T-helper 2 cell treated with Interferon-gamma antibody and Interleukin-4, amounts not matched to agents 5 μg/mL and 100 μg/mL, for 36 hours (primary cell): ENCODE measurements at regions not wholly inside any gene's neighbourhood (a gene's known extent, or its start where the extent isn't known, plus 50 kb on each side); places are given as distances from the start of the nearest gene placed in this dataset.
"Not testable (repeated sequence)": the region's sequence is repeated elsewhere in the genome, so short reads cannot be mapped to it uniquely, and the experiment has no call there.

ENCODE experiments used
- DNase-seq: peaks from one replicate; pipeline ENCODE4 v3.0.0; 2021; ENCODE audit warnings: low spot score
- H3K27ac Mint-ChIP-seq: one replicate; pipeline ENCODE4 v1.8.0; 2021; ENCODE audit warnings: mild to moderate bottlenecking, mixed read lengths
- H3K27me3 Mint-ChIP-seq: one replicate; pipeline ENCODE4 v1.8.0; 2021; ENCODE audit warnings: low read depth, mixed read lengths
- H3K36me3 Mint-ChIP-seq: one replicate; pipeline ENCODE4 v1.8.0; 2021; ENCODE audit warnings: low read depth, mixed read lengths
- H3K4me1 Mint-ChIP-seq: one replicate; pipeline ENCODE4 v1.8.0; 2021; ENCODE audit warnings: low read depth, mixed read lengths
- H3K4me3 Mint-ChIP-seq: one replicate; pipeline ENCODE4 v1.8.0; 2022; ENCODE audit warnings: mild to moderate bottlenecking, moderate library complexity, mixed read lengths
- H3K9me3 Mint-ChIP-seq: one replicate; pipeline ENCODE4 v1.8.0; 2021; ENCODE audit warnings: mixed read lengths

DNA sequence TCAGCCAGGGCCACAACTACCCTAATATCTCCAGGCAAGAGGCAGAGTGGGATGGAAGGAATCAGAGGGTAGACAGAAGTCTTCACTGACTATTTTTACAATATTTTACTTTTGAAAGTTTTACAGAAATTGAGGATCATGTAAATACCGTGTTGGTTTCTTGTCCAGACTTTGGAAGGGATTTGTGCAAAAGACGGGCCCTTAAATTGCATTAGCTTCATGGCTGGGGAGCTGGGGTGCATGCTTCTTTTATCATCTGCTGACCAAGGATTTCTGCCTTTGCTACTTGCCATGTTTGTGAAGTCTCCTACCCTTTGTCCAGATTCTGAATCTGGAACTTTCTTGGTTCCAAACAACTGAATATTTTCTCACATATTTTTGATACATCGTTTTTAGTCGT is 107.7 kb upstream of the GRIN3A start:
- Mint-ChIP-seq H3K36me3 (no peaks in the 10 kb centered on the region), H3K4me1 (no peaks in the 10 kb centered on the region), H3K27me3 (no peaks in the 10 kb centered on the region), H3K27ac (no peak overlapping the region), H3K4me3 (no peak overlapping the region), H3K9me3 (no peaks in the 10 kb centered on the region)
- no peak for DNase-seq

DNA sequence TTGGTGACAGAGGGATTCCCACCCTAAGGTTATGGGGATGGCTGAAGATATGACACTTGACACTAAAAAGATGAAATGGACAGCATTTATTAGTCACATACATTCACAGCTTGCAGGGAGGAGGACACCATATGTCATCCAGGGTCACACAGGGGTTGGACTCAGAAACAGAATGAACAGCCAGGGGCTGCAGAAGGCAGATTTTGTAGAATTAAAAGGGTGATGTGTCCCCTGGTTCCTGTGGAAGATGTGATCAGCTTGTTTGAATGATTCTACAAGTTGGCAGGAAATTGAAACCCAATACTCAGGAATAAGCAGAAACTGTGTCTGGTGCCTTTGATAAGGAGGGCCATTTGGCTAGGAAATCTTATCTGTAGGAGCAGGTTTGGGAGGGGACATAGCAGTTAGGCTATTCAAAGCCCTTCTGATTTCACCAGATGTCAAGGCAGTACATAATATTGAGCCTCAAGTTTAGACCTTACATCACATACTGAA is 102.3 kb upstream of the GRIN3A start:
- H3K27me3 Mint-ChIP-seq, result no peaks in the 10 kb centered on the region
- DNase-seq, result no peak
- no peak overlapping the region for H3K4me3 Mint-ChIP-seq
- no peaks in the 10 kb centered on the region for H3K4me1 Mint-ChIP-seq
- no peak overlapping the region for H3K27ac Mint-ChIP-seq
- no peaks in the 10 kb centered on the region for H3K36me3 Mint-ChIP-seq
- H3K9me3 Mint-ChIP-seq, result no peaks in the 10 kb centered on the region

DNA sequence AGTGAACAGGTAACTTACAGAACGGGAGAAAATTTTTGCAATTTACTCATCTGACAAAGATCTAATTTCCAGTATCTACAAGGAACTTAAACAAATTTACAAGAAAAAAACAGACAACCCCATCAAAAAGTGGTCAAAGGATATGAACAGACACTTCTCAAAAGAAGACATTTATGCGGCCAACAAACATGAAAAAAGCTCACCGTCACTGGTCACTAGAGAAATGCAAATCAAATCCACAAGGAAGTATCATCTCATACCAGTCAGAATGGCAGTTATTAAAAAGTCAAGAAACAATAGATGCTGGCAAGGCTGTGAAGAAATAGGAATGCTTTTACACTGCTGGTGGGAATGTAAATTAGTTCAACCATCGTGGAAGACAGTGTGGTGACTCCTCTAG is 100.5 kb upstream of the GRIN3A start:
- not testable (repeated sequence) for DNase-seq, H3K4me3 Mint-ChIP-seq, H3K9me3 Mint-ChIP-seq, H3K4me1 Mint-ChIP-seq, H3K27me3 Mint-ChIP-seq, H3K36me3 Mint-ChIP-seq, H3K27ac Mint-ChIP-seq

DNA sequence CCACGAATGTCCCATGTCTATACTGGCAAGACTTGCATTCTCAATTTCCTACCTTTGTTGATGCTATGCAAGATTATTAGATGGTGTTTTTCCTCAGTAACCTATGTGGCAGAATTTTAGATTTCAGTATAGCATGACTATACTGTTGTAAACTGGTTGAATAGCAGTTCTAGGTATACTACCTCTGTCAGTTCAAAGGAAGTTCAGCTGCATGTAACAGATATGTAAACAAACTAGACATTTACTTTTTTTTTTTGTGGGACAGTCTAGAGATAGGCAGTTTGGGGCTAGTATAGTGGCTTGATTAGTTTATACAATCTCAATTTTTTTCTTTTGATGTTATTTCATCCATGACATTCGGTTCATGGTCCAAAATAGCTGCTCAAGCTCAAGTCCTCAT is 97.6 kb upstream of the GRIN3A start:
- H3K27ac Mint-ChIP-seq, result no peak overlapping the region
- no peaks in the 10 kb centered on the region for H3K36me3 Mint-ChIP-seq
- H3K27me3 Mint-ChIP-seq, result no peaks in the 10 kb centered on the region
- H3K4me1 Mint-ChIP-seq, result no peaks in the 10 kb centered on the region
- H3K9me3 Mint-ChIP-seq, result no peaks in the 10 kb centered on the region
- no peak overlapping the region for H3K4me3 Mint-ChIP-seq
- no peak for DNase-seq

DNA sequence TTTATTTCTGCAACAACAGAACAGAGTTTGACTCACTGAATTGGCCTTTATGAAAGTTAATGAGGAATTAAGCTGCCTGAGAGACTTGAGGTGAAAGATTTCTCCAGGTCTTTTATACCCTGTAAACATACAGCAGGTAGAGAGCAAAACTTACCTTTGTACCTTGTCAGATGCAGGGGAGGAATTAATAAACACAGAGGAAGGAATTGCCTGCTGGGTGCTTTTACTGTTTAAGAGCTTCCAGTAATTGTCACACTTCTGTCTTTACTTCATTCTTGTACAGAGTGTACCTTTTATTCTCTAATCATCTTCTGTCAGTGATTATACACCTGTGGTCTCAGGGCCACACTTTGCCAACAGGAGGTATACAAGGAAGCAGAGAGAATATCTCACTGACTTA is 94.0 kb upstream of the GRIN3A start:
- DNase-seq, result no peak
- Mint-ChIP-seq H3K27me3 (no peaks in the 10 kb centered on the region), H3K36me3 (no peaks in the 10 kb centered on the region), H3K9me3 (no peaks in the 10 kb centered on the region), H3K27ac (no peak overlapping the region), H3K4me3 (no peak overlapping the region), H3K4me1 (no peaks in the 10 kb centered on the region)

DNA sequence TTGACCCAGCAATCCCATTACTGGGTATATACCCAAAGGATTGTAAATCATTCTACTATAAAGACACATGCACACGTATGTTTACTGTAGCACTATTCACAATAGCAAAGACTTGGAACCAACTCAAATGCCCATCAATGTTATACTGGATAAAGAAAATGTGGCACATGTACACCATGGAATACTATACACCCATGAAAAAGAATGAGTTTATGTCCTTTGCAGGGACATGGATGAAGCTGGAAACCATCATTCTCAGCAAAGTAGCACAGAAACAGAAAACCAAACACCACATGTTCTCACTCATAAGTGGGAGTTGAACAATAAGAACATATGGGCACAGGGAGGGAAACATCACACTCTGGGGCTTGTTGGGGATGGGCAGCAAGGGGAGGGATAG is 83.0 kb upstream of the GRIN3A start:
- not testable (repeated sequence) for H3K36me3 Mint-ChIP-seq, H3K27me3 Mint-ChIP-seq, H3K4me1 Mint-ChIP-seq, H3K27ac Mint-ChIP-seq, H3K9me3 Mint-ChIP-seq, H3K4me3 Mint-ChIP-seq, DNase-seq

DNA sequence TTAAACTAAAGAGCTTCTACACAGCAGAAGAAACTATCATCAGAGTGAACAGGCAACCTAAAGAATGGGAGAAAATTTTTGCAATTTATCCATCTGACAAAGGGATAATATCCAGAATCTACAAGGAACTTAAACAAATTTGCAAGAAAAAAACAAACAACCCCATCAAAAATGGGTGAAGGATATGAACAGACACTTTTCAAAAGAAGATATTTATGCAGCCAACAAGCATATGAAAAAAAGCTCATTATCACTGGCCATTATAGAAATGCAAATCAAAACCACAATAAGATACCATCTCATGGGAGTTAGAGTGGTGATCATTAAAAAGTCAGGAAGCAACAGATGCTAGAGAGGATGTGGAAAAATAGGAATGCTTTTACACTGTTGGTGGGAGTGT is 82.5 kb upstream of the GRIN3A start:
- H3K9me3 Mint-ChIP-seq, DNase-seq, H3K4me3 Mint-ChIP-seq, H3K36me3 Mint-ChIP-seq, H3K27ac Mint-ChIP-seq, H3K4me1 Mint-ChIP-seq, H3K27me3 Mint-ChIP-seq: not testable (repeated sequence)

DNA sequence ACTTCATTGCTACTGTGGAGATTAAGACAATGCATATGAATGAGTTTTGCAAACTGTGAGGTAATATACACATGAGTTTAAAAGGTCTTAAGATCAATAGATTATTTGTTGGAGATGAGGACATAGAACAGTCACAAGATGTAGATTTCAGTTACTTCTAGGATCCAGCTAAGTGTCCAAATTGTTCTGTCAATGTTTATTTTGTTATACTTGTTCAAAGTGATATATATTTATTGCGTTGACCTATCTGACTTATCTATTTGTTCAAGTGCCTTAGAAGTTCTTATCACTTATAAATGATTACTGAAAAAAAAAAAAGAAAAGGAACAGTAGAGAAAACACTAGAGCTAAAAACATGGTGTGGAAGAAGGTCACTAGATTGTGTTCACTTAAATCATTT is 75.6 kb upstream of the GRIN3A start:
- Mint-ChIP-seq H3K27ac (no peak overlapping the region), H3K4me3 (no peak overlapping the region), H3K27me3 (no peaks in the 10 kb centered on the region), H3K4me1 (no peaks in the 10 kb centered on the region), H3K9me3 (no peaks in the 10 kb centered on the region), H3K36me3 (no peaks in the 10 kb centered on the region)
- no peak for DNase-seq

DNA sequence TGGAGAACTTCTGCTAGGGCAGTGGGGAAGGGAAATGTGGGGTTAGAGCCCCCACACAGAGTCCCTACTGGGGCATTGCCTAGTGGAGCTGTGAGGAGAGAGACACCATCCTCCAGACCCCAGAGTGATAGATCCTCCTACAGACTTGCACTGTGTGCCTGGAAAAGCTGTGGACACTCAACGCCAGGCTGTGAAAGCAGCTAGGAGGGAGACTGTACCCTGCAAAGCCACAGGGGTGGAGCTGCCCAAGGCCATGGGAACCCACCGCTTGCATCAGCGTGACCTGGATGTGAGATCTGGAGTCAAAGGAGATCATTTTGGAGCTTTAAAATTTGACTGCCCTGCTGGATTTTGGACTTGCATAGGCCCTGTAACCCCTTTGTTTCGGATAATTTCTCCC is 69.4 kb upstream of the GRIN3A start:
- H3K4me3 Mint-ChIP-seq, H3K9me3 Mint-ChIP-seq, H3K4me1 Mint-ChIP-seq, H3K27me3 Mint-ChIP-seq, DNase-seq, H3K27ac Mint-ChIP-seq, H3K36me3 Mint-ChIP-seq: not testable (repeated sequence)

DNA sequence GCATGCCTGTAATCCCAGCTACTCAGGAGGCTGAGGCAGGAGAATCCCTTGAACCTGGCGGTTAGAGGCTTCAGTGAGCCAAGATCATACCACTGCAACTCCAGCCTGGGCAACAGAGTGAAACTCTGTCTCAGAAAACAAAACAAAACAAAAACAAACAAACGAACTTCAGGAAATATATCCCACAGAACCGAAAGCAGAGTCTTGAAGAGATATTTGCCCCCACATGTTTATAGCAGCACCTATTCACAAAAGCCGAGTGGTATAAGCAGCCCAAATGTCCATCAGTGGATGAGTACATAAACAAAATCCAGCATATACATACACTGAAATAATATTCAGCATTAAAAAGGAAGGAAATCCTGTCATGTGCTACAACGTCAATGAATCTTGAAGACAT is 57.6 kb upstream of the GRIN3A start:
- DNase-seq, result no peak
- Mint-ChIP-seq H3K36me3 (no peaks in the 10 kb centered on the region), H3K27ac (no peak overlapping the region), H3K4me1 (no peaks in the 10 kb centered on the region), H3K27me3 (no peaks in the 10 kb centered on the region), H3K4me3 (no peak overlapping the region), H3K9me3 (no peaks in the 10 kb centered on the region)

DNA sequence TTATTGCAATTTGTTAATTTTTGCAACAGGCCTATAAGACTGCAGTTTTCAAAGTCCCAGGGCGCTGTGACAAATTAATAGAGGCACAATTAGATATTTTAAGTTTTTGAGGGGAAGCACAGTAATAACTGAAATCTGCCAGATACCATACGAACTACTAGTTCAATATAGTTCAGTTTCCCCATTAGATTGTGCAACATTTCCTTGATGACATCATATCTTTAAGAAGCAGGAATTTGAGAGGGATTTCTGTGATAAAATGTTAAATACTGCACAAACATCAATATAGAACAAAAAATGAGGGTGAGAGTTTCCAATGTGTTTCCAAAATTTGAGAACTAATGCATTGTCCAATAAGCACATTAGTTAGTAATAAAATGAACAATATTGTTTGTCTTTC is 56.7 kb upstream of the GRIN3A start:
- H3K9me3 Mint-ChIP-seq, result no peaks in the 10 kb centered on the region
- no peak overlapping the region for H3K4me3 Mint-ChIP-seq
- DNase-seq, result no peak
- H3K36me3 Mint-ChIP-seq, result no peaks in the 10 kb centered on the region
- no peaks in the 10 kb centered on the region for H3K4me1 Mint-ChIP-seq
- no peak overlapping the region for H3K27ac Mint-ChIP-seq
- H3K27me3 Mint-ChIP-seq, result no peaks in the 10 kb centered on the region

DNA sequence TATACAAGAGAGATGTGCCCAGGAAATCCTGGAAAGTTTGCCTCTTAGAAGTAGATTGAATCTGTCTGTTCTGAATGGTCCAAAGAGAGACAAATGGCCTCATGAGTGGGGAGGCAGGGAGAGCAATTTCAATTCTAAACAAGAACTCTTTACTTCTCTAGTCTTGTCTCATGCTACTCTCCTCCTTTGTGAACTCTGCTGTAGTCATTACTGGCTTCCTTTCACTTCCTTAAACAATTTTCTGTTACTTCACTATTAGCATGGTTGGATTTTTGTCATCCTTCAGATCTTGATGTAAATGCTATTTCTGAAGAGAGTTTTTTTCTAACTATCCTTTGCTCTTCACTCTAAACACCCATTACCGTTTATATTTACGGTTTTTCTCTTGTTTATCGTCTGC is 54.0 kb upstream of the GRIN3A start:
- no peak for DNase-seq
- H3K27me3 Mint-ChIP-seq, result no peaks in the 10 kb centered on the region
- H3K27ac Mint-ChIP-seq, result no peak overlapping the region
- H3K36me3 Mint-ChIP-seq, result no peaks in the 10 kb centered on the region
- H3K4me1 Mint-ChIP-seq, result no peaks in the 10 kb centered on the region
- H3K9me3 Mint-ChIP-seq, result no peaks in the 10 kb centered on the region
- no peak overlapping the region for H3K4me3 Mint-ChIP-seq

DNA sequence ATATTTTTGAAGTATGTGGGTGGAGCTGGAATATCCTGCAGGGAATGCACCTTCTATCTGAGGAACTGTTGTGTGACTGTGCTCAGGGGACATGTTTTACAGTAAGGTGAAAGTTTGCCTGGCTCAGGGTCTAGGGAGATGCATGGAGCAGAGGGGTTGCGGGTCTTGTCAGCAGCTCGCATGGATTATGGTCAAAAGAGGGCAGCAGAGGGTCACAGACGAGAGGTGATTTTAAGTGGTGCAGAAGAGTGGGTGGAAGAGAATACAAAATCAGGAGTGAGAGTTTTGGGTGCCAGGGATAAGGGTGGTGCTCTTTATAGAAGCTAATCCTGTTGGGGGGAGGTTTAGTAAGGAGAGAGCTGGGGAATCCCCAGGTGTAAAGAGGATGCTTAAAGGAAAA is 53.5 kb upstream of the GRIN3A start:
- Mint-ChIP-seq H3K27me3 (no peaks in the 10 kb centered on the region), H3K4me3 (no peak overlapping the region), H3K4me1 (no peaks in the 10 kb centered on the region), H3K36me3 (no peaks in the 10 kb centered on the region), H3K27ac (no peak overlapping the region), H3K9me3 (no peaks in the 10 kb centered on the region)
- DNase-seq, result no peak

DNA sequence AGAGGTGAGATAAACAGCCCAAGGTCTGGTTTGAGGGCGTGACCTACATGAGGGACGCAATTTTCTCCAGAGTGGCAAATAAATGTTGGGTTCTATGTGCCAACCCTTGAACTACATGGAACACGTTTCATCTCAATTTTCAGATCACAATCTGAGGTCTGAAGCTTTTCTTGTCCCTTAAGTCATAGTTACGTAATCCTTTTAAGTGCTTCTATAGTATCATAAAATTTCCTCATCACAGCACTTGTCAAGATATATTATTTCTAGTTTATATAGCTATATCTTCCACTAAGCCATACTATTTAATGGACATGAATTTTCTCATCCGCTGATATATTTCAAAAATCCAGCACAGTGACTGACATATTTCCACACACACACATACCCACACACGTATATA is 53.1 kb upstream of the GRIN3A start:
- no peak for DNase-seq
- no peaks in the 10 kb centered on the region for H3K9me3 Mint-ChIP-seq
- no peak overlapping the region for H3K27ac Mint-ChIP-seq
- H3K4me3 Mint-ChIP-seq, result no peak overlapping the region
- no peaks in the 10 kb centered on the region for H3K27me3 Mint-ChIP-seq
- H3K4me1 Mint-ChIP-seq, result no peaks in the 10 kb centered on the region
- no peaks in the 10 kb centered on the region for H3K36me3 Mint-ChIP-seq
